Fibroblast of mammary gland (primary cell): ENCODE measurements at regions not wholly inside any gene's neighbourhood (a gene's known extent, or its start where the extent isn't known, plus 50 kb on each side); places are given as distances from the start of the nearest gene placed in this dataset.

ENCODE experiments used
- DNase-seq: peaks from one replicate; pipeline ENCODE4 v3.0.0-alpha.2; 2010; ENCODE audit warnings: low read depth
- H3K4me3 ChIP-seq: 2 replicates; pipeline ENCODE4 v1.5.1; 2011; ENCODE audit warnings: low read depth, mild to moderate bottlenecking, low read length, moderate library complexity; ENCODE audit not compliant: control insufficient read depth
- CTCF ChIP-seq: conservative IDR thresholded peaks from 2 replicates; pipeline ENCODE4 v1.5.1; 2011; ENCODE audit warnings: low read depth, low read length, inconsistent platforms; ENCODE audit not compliant: control insufficient read depth, insufficient read depth

DNA sequence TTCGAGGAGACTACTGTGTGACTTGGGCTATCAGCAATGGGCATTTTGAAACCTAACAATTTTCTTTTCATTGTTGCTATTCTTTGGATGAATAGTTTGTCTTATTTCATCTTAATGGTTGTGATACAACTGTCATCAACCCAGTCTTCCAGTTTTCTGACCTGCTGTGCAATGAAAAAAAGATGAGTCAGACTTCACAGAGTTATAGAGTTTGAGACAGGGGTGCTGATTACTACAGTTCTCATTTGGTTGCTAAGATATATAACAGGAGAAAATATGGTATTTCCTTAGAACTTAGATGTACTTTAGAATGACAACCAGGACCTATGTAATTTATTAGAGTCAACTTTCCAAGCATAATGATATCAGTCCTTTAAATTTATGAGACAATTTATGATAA is 564.4 kb upstream of the NUDT12 start:
- no peak for DNase-seq
- no peak overlapping the region for H3K4me3 ChIP-seq
- TF ChIP-seq CTCF: no peak

- DNase-seq: no peak
- H3K4me3 ChIP-seq: no peak overlapping the region
- no peak for TF ChIP-seq CTCF
Observed at GRCh38 chr5:104119529-104119928, 556.9 kb upstream of the NUDT12 start.

GRCh38 chr5:104111632-104112031 is 549.0 kb upstream of the NUDT12 start:
- DNase-seq: no peak
- TF ChIP-seq CTCF: no peak
- no peak overlapping the region for H3K4me3 ChIP-seq

DNA sequence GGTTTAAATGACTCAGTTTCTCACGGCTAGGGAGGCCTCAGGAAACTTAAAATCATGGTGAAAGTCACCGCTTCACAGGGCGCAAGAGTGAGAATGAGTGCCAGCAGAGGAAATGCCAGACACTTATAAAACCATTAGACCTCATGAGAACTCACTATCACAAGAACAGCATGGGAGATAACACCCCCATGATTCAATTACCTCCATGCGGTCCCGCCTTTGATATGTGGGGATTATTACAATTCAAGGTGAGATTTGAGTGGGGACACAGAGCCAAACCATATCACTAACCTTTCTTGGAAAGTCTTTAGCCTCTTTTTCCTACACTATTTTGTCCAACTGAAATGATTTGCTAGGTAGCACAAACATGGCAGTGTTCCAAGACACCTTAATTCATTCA is 533.9 kb upstream of the NUDT12 start:
- no peak overlapping the region for H3K4me3 ChIP-seq
- no peak for DNase-seq
- TF ChIP-seq CTCF: no peak

DNA sequence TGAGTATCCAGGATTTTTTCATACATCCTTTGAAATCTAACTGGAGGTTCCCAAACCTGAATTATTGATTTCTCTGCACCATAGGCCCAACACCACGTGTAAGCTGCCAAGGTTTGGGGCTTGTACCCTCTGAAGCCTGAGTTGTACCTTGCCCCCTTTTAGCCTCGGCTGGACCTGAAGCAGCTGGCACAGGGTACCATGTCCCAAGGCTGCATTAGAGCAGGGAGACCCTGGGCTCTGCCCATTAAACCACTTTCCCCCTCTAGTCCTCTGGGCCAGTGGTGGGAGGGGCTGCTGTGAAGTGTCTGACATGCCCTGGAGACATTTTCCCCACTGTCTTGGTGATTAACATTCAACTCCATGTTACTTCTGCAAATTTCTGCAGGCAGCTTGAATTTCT is 532.9 kb upstream of the NUDT12 start:
- DNase-seq: no peak
- TF ChIP-seq CTCF: no peak
- no peak overlapping the region for H3K4me3 ChIP-seq

GRCh38 chr5:104088876-104089778 is 526.5 kb upstream of the NUDT12 start:
- H3K4me3 ChIP-seq: no peak overlapping the region
- TF ChIP-seq CTCF: no peak
- DNase-seq: no peak

- H3K4me3 ChIP-seq: no peak overlapping the region
- no peak for DNase-seq
- no peak for TF ChIP-seq CTCF
Observed at GRCh38 chr5:104084896-104085295, 522.3 kb upstream of the NUDT12 start.
